Spleen (tissue), 11 donors: ENCODE measurements at regions not wholly inside any gene's neighbourhood (a gene's known extent, or its start where the extent isn't known, plus 50 kb on each side); places are given as distances from the start of the nearest gene placed in this dataset.

Source experiments
- DNase-seq: peaks from one replicate; pipeline ENCODE4 v3.0.0-alpha.2; 2020
- H3K27ac ChIP-seq, 8 donors: fragments of 200-600 bp; sonication (generic) in 7 of 8; 1 replicate in 4 of 8; 2 replicates in 4 of 8; pipeline versions ENCODE4 v1.5.0 to v1.8.0; 2016 to 2021; ENCODE audit warnings: inconsistent platforms in 4 of 8, mild to moderate bottlenecking in 4 of 8, moderate library complexity in 1 of 8
- H3K27me3 ChIP-seq, 7 donors: fragments of 200-600 bp; sonication (generic) in 6 of 7; replicated peaks in 1 of 7; 1 replicate in 4 of 7; 2 replicates in 3 of 7; pipeline versions ENCODE4 v1.5.0 to v1.8.0; 2016 to 2021; ENCODE audit warnings: inconsistent platforms in 3 of 7, mild to moderate bottlenecking in 1 of 7
- H3K36me3 ChIP-seq, 6 donors: fragments of 200-600 bp; sonication (generic) in 5 of 6; 1 replicate in 4 of 6; 2 replicates in 2 of 6; pipeline versions ENCODE4 v1.5.0 to v1.8.0; 2016 to 2021; ENCODE audit warnings: inconsistent platforms in 2 of 6
- H3K4me1 ChIP-seq, 6 donors: fragments of 200-600 bp; sonication (generic) in 5 of 6; 1 replicate in 3 of 6; 2 replicates in 3 of 6; pipeline versions ENCODE4 v1.5.0 to v1.8.0; 2016 to 2021; ENCODE audit warnings: inconsistent platforms in 3 of 6
- H3K4me3 ChIP-seq, 8 donors: fragments of 200-600 bp; sonication (generic) in 7 of 8; 1 replicate in 4 of 8; 2 replicates in 4 of 8; pipeline versions ENCODE4 v1.5.0 to v1.8.0; 2016 to 2021; ENCODE audit warnings: inconsistent platforms in 4 of 8, mild to moderate bottlenecking in 4 of 8, moderate library complexity in 2 of 8
- H3K9me3 ChIP-seq, 8 donors: fragments of 200-600 bp; sonication (generic) in 7 of 8; 1 replicate in 4 of 8; 2 replicates in 4 of 8; pipeline versions ENCODE4 v1.5.0 to v1.8.0; 2016 to 2021; ENCODE audit warnings: inconsistent platforms in 4 of 8
- POLR2A ChIP-seq, 3 donors: fragments of 450-650 bp; IDR thresholded peaks; one replicate each; pipeline ENCODE4 v1.5.1; 2017; ENCODE audit warnings: antibody characterized with exemption in 3 of 3, mild to moderate bottlenecking in 1 of 3
- POLR2AphosphoS5 ChIP-seq, 3 donors: sonication (generic); formaldehyde crosslinking; IDR thresholded peaks; one replicate each; pipeline ENCODE4 v1.5.1; 2017; ENCODE audit warnings: antibody characterized with exemption in 3 of 3
- WGBS, 5 donors: extraction: QIAGEN DNeasy Blood & Tissue Kit in 3 of 5; methylation state at CpG; one replicate each; pipeline versions ENCODE4 v1.1.5 to v1.1.7; 2013 to 2018; 5-methylcytosine and 5-hydroxymethylcytosine counted together
- intact Hi-C: fragments of 100-400 bp; cut with DNase I; formaldehyde crosslinking; loops from one replicate; pipeline ENCODE4 v1.15.0; 2023; ENCODE audit warnings: low total_unique reads
- TF ChIP-seq, protein P1 (sequence below), 11 experiments: fragments of 200-600 bp in 7 of 11; fragments of 450-650 bp in 4 of 11; sonication (generic) in 4 of 11; IDR thresholded peaks in 8 of 11; conservative IDR thresholded peaks in 3 of 11; 1 replicate in 7 of 11; 2 replicates in 4 of 11; pipeline versions ENCODE4 v1.4.0 to v1.8.0; 2016 to 2021; ENCODE audit warnings: antibody characterized with exemption in 11 of 11, inconsistent platforms in 4 of 11, mild to moderate bottlenecking in 1 of 11
- donor health status: healthy with polysubstance abuse.
- donor health status: DM: no; HTN: no; CAD: no; lungs with moderate emphysema.
- donor health status: DM: no; HTN: no; CAD: no.
- donor health status: Bipolar disorder and iron deficiency.
- donor health status: healthy.
- donor health status: DM: no; HTN: no; CAD: no.
- donor health status: DM: yes; HTN: yes; CAD: no.

DNA sequence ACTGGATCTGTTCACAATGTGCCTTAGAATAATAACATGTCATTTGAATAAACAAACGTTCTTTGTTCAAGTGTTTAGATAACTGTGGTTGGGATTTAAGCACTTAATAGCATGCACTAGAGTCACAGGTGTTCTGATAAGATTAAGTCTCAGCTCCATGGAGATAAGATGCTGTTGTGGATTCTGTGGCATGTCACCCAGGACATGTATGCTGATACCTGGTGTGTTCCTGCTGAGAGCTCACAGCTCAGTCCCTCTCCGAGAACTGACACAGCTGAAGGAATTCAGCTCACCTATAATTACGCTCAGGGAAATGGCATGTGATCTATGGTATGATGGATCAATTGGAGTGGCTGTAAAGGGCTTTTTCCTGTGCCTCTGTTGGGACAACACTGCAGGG lies 75.4 kb upstream of the ST6GAL2 start:
- H3K4me3 ChIP-seq, result no peak overlapping the region
- 42 to 74% (median 65%) methylated on average over 3 of the region's 3 CpGs for WGBS, 5 donors
- H3K36me3 ChIP-seq, result no peaks in the 10 kb centered on the region
- TF ChIP-seq POLR2AphosphoS5 (IDR thresholded peaks at IDR 0.05), result no peak
- no peak for TF ChIP-seq POLR2A (IDR thresholded peaks at IDR 0.05)
- TF ChIP-seq, protein P1, sequence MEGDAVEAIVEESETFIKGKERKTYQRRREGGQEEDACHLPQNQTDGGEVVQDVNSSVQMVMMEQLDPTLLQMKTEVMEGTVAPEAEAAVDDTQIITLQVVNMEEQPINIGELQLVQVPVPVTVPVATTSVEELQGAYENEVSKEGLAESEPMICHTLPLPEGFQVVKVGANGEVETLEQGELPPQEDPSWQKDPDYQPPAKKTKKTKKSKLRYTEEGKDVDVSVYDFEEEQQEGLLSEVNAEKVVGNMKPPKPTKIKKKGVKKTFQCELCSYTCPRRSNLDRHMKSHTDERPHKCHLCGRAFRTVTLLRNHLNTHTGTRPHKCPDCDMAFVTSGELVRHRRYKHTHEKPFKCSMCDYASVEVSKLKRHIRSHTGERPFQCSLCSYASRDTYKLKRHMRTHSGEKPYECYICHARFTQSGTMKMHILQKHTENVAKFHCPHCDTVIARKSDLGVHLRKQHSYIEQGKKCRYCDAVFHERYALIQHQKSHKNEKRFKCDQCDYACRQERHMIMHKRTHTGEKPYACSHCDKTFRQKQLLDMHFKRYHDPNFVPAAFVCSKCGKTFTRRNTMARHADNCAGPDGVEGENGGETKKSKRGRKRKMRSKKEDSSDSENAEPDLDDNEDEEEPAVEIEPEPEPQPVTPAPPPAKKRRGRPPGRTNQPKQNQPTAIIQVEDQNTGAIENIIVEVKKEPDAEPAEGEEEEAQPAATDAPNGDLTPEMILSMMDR (IDR thresholded peaks at IDR 0.05 in 8 of 11, conservative IDR thresholded peaks at IDR 0.05 in 3 of 11), result no peak
- no peaks in the 10 kb centered on the region for H3K9me3 ChIP-seq
- intact Hi-C loops, result no loop called here
- no peaks in the 10 kb centered on the region for H3K27me3 ChIP-seq
- DNase-seq, result no peak
- no peaks in the 10 kb centered on the region for H3K4me1 ChIP-seq
- no peak overlapping the region for H3K27ac ChIP-seq

DNA sequence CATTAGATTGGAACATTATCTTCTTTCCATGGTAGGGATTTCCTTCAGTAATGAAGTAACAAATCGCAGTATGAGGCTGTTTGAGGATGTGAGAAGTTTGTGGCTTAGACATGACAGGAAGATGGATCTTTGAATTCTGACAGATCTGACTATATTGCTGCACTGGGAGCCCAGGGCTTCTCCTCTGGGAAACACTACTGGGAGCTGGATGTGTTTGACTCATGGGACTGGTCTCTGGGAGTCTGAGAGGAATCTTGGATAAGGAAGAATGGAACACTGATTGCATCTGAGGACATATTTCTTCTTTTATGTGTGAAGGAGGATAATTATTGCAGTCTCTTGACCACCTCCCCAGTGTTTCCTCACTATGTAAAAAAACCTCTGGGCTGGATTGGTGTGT lies 77.2 kb upstream of the ST6GAL2 start:
- H3K36me3 ChIP-seq, result no peaks in the 10 kb centered on the region
- DNase-seq, result no peak
- TF ChIP-seq, protein P1 (IDR thresholded peaks at IDR 0.05 in 8 of 11, conservative IDR thresholded peaks at IDR 0.05 in 3 of 11), result no peak
- no peak for TF ChIP-seq POLR2A (IDR thresholded peaks at IDR 0.05)
- no peak for TF ChIP-seq POLR2AphosphoS5 (IDR thresholded peaks at IDR 0.05)
- H3K27me3 ChIP-seq, result no peaks in the 10 kb centered on the region
- no peak overlapping the region for H3K27ac ChIP-seq
- no peaks in the 10 kb centered on the region for H3K9me3 ChIP-seq
- intact Hi-C loops, result no loop called here
- 43 to 56% (median 53%) methylated on average over 1 of the region's 1 CpG for WGBS, 5 donors
- H3K4me3 ChIP-seq, result no peak overlapping the region
- H3K4me1 ChIP-seq, result no peaks in the 10 kb centered on the region

DNA sequence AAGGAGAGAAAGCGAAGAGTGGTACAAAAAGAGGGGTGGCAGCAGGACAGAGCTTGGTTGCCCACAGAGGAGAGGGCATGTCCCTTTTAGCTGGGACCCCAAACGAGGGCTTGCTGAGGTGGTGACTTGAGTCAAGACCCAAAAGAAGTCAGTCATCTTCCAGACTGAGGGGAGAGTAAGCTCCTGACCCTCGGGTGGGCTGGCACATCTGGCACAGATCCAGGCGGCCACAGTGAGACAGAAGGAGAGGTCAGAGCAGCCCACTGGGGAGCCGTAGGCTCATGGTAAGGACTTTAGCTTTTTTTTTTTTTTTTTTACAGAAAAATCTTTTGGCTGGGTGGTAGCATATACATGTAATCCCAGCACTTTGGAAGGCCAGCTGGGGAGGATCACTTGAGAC lies 77.9 kb upstream of the ST6GAL2 start:
- Histone ChIP-seq H3K9me3 (no peaks in the 10 kb centered on the region), H3K4me1 (no peaks in the 10 kb centered on the region), H3K36me3 (no peaks in the 10 kb centered on the region), H3K27ac (no peak overlapping the region), H3K4me3 (no peak overlapping the region), H3K27me3 (no peaks in the 10 kb centered on the region)
- 64 to 84% (median 75%) methylated on average over 5 of the region's 5 CpGs for WGBS, 5 donors
- TF ChIP-seq, protein P1 (IDR thresholded peaks at IDR 0.05 in 8 of 11, conservative IDR thresholded peaks at IDR 0.05 in 3 of 11), result no peak
- TF ChIP-seq POLR2AphosphoS5 (IDR thresholded peaks at IDR 0.05) (no peak), POLR2A (IDR thresholded peaks at IDR 0.05) (no peak)
- no peak for DNase-seq
- intact Hi-C loops, result no loop called here

DNA sequence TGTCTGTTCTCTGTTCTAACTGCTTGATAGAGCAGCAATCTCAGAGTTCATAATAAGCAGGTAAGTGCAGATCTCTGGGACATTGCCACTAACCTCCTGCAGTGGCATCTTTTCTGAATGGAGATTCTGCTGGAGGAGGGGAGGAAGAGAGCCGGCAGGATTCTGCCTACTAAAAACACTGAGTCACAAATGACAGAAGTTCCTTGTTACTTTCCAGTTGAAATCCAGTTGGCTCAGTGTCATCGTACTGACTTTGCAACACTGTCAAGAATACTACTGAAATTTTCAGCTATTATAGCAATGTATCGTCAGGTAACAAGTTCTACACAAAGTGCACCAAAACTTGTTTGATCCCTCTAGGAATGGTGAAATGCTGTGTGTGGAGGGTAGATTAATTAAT lies 79.6 kb upstream of the ST6GAL2 start:
- H3K36me3 ChIP-seq, result no peaks in the 10 kb centered on the region
- TF ChIP-seq POLR2A (IDR thresholded peaks at IDR 0.05) (no peak), POLR2AphosphoS5 (IDR thresholded peaks at IDR 0.05) (no peak)
- TF ChIP-seq, protein P1 (IDR thresholded peaks at IDR 0.05 in 8 of 11, conservative IDR thresholded peaks at IDR 0.05 in 3 of 11), result no peak
- no peak overlapping the region for H3K27ac ChIP-seq
- no peak overlapping the region for H3K4me3 ChIP-seq
- no peak for DNase-seq
- no peaks in the 10 kb centered on the region for H3K9me3 ChIP-seq
- H3K27me3 ChIP-seq, result no peaks in the 10 kb centered on the region
- intact Hi-C loops, result no loop called here
- 82 to 93% (median 88%) methylated on average over 3 of the region's 3 CpGs for WGBS, 5 donors
- no peaks in the 10 kb centered on the region for H3K4me1 ChIP-seq
